HG03558 (cell line): ENCODE measurements at regions not wholly inside any gene's neighbourhood (a gene's known extent, or its start where the extent isn't known, plus 50 kb on each side); places are given as distances from the start of the nearest gene placed in this dataset.
A peak's percentile ranks its signal among the peaks of the same experiment; 100 is the strongest.

ENCODE experiments used
- ATAC-seq: cut with Tn5 transposase; IDR thresholded peaks from one replicate; pipeline ENCODE4 v1.9.1; 2021; ENCODE audit warnings: moderate number of reproducible peaks; ENCODE audit not compliant: unreplicated experiment; ENCODE audit errors: extremely low read depth

DNA sequence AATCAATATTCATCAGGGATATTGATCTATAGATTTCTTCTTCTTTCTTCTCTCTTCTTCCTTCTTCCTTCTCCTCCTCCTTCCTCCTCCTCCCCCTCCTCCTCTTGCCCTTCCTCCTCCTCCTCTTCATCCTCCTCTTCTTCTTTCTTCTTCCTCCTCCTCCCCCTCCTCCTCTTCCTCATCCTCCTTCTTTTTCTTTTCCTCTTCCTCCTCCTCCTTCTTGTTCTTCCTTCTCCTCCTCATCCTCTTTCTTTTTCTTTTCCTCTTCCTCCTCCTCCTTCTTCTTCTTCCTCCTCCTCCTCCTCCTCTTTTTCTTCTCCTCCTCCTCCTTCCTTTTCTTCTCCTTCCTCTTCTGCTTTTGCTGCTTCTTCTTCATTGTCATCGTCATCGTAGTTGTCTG is 52.4 kb upstream of the SERINC1 start:
- ATAC-seq, result no peak

DNA sequence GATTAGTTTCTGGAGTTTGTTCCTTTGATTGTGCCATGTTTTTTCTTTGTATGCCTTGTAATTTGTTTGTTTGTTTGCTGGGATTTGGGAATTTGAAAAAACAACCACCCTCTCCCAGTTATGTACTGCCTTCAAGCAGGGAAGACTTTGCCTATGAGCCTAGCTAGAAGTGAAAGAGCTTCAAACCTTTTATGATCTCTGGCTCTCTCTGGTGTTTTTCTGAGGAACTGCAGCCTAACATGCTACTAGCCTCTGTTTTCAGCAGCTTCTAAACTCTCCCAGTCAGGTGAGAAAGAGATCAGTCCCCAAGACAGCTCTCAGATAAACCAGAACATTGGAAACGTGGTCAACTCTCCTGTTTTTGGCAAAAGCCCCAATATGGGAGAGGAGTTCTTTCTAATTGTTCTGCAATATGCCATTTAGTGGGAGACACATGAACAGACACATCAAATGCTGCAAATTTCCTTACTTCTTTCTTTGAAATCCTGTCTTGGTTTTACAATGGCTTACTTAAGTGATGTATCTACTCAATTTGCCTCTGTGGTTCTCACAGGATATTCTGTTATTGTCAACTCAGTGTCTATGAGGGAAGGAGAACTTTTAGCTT is 58.9 kb upstream of the SERINC1 start:
- ATAC-seq, result peak; percentile 90

DNA sequence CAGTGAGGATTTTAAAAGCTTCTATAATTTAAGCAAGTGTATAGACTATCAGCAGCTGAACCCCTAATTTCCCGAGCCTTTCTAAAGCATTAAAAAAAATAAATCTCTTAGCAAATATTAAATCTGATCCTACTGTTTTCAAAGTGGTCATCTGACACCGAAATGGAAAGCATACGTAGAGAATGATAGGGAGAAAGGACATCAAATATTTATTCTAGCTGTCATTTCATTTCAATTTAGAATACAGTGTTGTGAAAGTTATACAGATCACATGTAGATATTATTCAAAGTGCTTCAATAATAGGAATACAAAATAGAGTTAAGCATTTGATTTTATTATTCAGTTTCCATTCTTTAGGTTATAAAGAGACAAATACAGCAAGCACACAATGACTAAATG is 61.9 kb upstream of the PKIB start:
- no peak for ATAC-seq

DNA sequence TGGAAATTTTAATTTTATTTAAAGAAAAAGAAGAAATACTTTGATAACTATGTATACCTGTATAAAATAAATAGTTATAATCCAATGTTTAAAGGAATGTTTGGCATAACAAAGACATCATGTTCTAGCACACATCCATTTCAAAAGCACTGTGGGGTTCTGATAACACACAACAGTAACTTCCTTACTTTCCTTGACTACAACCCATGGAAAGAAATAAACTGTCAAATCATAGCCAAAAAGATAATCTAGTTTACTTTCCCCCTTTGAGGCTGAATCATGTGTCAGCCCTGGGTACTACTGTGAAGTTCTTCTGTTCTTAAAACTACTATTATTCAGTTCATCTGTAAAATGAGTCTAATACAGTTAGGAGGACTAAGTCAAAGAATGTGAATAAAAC is 61.4 kb upstream of the PKIB start:
- no peak for ATAC-seq

DNA sequence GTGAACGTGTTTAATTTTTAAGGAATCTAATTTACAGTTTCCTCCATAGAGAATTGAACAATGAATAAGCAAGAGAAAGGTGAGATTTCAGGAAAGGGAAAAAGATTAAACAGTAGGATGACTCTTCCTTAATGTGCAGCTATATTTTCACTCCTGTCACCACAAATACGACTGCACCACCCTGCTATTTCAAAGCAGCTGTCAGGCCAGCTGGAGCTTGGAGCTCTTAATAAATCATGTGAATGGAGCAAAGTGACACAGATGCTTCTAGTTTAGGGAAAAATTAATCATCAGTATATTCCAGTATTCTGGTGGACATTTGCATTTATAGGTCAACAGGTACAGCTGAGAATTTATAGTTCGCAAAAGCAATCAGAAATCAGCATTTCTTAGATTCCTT is 56.5 kb upstream of the PKIB start:
- ATAC-seq, result no peak

DNA sequence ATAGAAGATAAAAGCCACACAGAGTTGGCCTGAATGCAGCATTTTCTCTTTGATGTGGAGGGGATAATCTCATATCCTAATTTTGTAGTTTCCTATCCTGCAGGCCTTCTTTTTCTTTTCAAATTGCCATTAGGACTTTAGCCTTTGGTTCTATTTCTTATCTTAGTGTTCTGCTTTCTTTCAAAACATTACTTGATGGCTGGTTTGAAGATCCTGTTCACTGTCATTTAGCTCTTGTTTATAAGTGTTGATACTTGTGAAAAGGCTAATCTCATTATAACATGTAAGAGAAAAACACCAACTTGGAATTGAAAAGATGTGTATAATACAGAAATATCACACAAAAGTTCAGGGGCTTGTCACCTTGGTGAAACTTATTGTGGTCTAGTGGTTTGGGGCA is 54.6 kb upstream of the PKIB start:
- no peak for ATAC-seq

DNA sequence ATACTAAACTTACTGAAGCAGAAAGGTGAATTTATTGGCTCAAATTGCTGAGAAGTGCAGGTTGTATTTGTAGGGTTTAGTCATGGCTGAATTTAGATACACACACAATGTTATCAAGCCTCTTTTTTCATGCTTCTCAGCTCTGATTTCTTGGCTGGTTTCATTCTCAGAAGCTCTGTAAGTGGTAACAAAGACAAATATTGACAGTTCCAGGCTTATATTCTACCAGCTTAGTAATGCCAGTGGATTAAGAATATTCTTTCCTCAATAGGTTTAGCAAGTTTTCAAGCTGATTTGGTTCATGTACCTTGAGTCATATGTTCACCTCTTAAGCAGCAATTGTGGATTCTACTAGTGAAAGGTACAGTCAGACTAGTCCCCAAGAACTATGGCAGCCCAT is 52.1 kb upstream of the PKIB start:
- ATAC-seq, result no peak
